MV-4-11 (cell line): ENCODE measurements at regions not wholly inside any gene's neighbourhood (a gene's known extent, or its start where the extent isn't known, plus 50 kb on each side); places are given as distances from the start of the nearest gene placed in this dataset.
"Not testable (repeated sequence)": the region's sequence is repeated elsewhere in the genome, so short reads cannot be mapped to it uniquely, and the experiment has no call there.

Experiments
- DNase-seq: peaks from one replicate; lab custom pipeline; 2025; lab: John Stamatoyannopoulos, UW

DNA sequence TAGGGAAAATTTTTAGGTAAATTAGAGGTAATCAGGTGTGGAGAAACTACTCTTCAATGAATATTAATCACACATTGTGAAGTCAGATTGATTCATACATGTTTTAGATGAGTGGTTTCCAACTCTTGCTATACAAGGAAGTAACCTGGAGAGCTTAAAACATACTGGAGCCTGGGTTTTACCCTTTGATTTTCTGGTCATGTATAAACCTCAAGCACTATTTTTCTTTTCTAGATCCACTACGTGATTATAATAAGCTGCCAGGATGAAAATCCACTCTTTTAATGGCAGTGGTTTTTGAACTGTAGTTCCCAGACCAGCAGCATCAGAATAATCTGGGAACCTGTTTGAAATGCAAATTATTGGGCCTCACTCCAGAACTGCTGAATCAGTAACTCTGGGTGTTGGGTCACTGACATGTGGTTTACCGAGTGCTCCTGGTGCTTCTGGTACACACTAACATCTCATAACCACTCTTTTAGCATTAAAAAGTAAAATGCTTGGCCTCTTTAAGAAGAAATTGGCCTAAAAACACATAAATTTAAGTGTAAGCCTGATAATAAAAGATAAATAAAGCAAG, 63.4 kb downstream of the DCAF12L1 start:
- no peak for DNase-seq

- DNase-seq: peak; percentile 16
These were observed 67.2 kb downstream of the DCAF12L1 start for GRCh38 chrX:126485409-126485808.

GRCh38 chrX:126481916-126482315, 70.7 kb downstream of the DCAF12L1 start:
- DNase-seq: peak; percentile 21

- not testable (repeated sequence) for DNase-seq
These were observed 92.5 kb downstream of the DCAF12L1 start for GRCh38 chrX:126459896-126460826.

- no peak for DNase-seq
These were observed 96.5 kb downstream of the DCAF12L1 start for GRCh38 chrX:126456136-126456535.

DNA sequence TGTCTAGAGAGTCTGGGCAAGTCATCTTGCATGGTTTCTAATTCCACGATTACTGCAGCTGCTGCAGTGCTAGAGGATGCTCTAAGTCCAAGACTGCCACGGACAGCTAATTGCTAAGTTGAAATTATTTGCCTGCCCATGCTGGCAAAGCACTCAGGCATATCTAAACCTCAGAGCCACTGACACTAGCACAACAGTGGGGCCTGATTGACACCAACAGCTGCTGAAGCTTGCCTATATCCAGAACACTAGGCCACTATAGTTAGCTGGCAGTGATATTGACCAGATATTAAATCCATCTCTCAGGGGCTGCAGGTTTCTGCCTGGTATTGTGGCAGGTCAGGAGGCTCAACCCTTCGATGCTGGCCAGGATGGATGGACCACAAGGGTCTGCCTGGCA, 103.9 kb downstream of the DCAF12L1 start:
- DNase-seq: no peak
